ENCODE measurements at regions not wholly inside any gene's neighbourhood (a gene's known extent, or its start where the extent isn't known, plus 50 kb on each side); places are given as distances from the start of the nearest gene placed in this dataset.
"Not testable (repeated sequence)": the region's sequence is repeated elsewhere in the genome, so short reads cannot be mapped to it uniquely, and the experiment has no call there.

DNA sequence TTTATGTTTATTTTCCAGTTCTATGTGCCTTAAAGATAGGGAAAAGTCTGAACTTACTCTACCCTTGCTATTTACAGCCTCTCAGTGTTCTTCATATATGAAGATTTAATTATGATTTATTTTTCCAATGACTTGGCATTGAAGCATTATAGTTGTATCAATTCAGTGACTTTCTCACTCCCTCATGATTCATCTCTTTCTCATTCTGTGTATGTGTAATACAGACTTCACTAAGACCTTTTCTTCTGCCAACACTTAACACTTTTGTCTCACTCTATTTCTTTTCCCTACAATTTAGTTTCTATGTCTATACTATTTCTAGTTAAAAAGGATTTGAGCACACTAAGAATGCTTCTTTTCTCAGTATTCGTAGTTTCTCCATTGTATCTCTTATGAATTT is 1470.3 kb upstream of the ACVR2A start:
- no peaks in the 10 kb centered on the region for H3K36me3 ChIP-seq (ENCODE audit: control insufficient read depth, insufficient read depth, low read length)

DNA sequence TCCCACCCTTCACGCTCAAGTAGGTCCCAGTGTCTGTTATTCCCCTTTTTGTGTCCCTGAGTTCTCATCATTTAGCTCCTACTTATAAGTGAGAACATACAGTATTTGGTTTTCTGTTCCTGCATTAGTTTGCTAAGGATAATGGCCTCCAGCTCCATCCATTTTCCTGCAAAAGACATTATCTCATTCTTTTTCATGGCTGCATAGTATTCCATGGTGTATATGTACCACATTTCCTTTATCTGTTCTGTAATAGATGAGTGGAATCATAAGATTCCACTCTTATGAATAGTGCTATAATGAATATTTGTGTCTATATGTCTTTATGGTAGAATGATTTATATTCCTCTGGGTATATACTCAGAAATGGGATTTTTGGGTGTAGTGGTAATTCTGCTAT is 1473.5 kb upstream of the ACVR2A start:
- DNase-seq (ENCODE audit: low read depth in 2 of 2) = not testable (repeated sequence)

More for the DNA sequence above, 1470.3 kb upstream of the ACVR2A start:
- Histone ChIP-seq H4K20me1 (ENCODE audit: control insufficient read depth, extremely low read depth, insufficient read depth, low read length) (no peaks in the 10 kb centered on the region), H3K79me2 (ENCODE audit: control insufficient read depth, insufficient read depth, low read length) (no peaks in the 10 kb centered on the region), H3K4me1 (ENCODE audit: control insufficient read depth, extremely low read depth, insufficient read depth, low read length) (no peaks in the 10 kb centered on the region), H3K9me3 (ENCODE audit: control insufficient read depth, insufficient read depth, low read depth, low read length) (no peaks in the 10 kb centered on the region), H3K9ac (ENCODE audit: insufficient read depth, low read length) (no peak overlapping the region), H3K27ac (ENCODE audit: insufficient read depth, low read length) (no peak overlapping the region), H3K4me3 (replicated peaks in 1 of 4; ENCODE audit: control extremely low read depth in 1 of 4, insufficient read depth in 1 of 4, low read depth in 3 of 4, low read length in 4 of 4) (no peak overlapping the region), H2AFZ (ENCODE audit: low read length) (no peak overlapping the region), H3K27me3 (ENCODE audit: control insufficient read depth, insufficient read depth, low read length) (no peaks in the 10 kb centered on the region), H3K4me2 (ENCODE audit: extremely low read depth, insufficient read depth, low read length) (no peak overlapping the region)
- no peak for TF ChIP-seq EZH2 (IDR thresholded peaks at IDR 0.05; ENCODE audit: low read length, missing control alignments)
- TF ChIP-seq, protein P1, sequence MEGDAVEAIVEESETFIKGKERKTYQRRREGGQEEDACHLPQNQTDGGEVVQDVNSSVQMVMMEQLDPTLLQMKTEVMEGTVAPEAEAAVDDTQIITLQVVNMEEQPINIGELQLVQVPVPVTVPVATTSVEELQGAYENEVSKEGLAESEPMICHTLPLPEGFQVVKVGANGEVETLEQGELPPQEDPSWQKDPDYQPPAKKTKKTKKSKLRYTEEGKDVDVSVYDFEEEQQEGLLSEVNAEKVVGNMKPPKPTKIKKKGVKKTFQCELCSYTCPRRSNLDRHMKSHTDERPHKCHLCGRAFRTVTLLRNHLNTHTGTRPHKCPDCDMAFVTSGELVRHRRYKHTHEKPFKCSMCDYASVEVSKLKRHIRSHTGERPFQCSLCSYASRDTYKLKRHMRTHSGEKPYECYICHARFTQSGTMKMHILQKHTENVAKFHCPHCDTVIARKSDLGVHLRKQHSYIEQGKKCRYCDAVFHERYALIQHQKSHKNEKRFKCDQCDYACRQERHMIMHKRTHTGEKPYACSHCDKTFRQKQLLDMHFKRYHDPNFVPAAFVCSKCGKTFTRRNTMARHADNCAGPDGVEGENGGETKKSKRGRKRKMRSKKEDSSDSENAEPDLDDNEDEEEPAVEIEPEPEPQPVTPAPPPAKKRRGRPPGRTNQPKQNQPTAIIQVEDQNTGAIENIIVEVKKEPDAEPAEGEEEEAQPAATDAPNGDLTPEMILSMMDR (conservative IDR thresholded peaks at IDR 0.05 in 1 of 2, IDR thresholded peaks at IDR 0.05 in 1 of 2; ENCODE audit: low read depth in 1 of 2, low read length in 2 of 2) = no peak
- DNase-seq (ENCODE audit: low read depth in 2 of 2) = peak; percentile 9 to 30

DNA sequence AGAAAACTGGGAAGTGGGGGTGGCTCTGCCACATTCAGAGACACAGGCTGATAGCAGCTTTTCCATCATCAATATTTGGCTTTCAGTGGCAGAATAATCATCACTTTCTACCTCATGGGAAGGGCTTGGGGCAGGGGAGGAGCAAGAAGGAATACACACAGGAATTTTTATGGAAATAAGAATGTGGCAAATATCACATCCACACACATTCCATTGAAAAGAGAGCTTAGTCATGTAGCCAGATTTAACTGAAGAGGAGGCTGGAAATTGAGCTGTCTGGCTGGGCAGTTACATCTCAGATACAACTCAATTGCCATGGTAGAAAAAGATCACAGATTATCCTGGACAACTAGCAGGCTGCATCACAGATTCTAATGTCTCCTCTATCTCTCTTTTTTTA is 1474.0 kb upstream of the ACVR2A start:
- H4K20me1 ChIP-seq (ENCODE audit: control insufficient read depth, extremely low read depth, insufficient read depth, low read length) = no peaks in the 10 kb centered on the region
- no peaks in the 10 kb centered on the region for H3K9me3 ChIP-seq (ENCODE audit: control insufficient read depth, insufficient read depth, low read depth, low read length)
- no peak overlapping the region for H3K4me2 ChIP-seq (ENCODE audit: extremely low read depth, insufficient read depth, low read length)
- H3K27me3 ChIP-seq (ENCODE audit: control insufficient read depth, insufficient read depth, low read length) = no peaks in the 10 kb centered on the region
- H3K4me3 ChIP-seq (replicated peaks in 1 of 4; ENCODE audit: control extremely low read depth in 1 of 4, insufficient read depth in 1 of 4, low read depth in 3 of 4, low read length in 4 of 4) = no peak overlapping the region
- no peaks in the 10 kb centered on the region for H3K4me1 ChIP-seq (ENCODE audit: control insufficient read depth, extremely low read depth, insufficient read depth, low read length)
- no peak for TF ChIP-seq EZH2 (IDR thresholded peaks at IDR 0.05; ENCODE audit: low read length, missing control alignments)
- H3K9ac ChIP-seq (ENCODE audit: insufficient read depth, low read length) = no peak overlapping the region
- H3K79me2 ChIP-seq (ENCODE audit: control insufficient read depth, insufficient read depth, low read length) = no peaks in the 10 kb centered on the region
- H3K36me3 ChIP-seq (ENCODE audit: control insufficient read depth, insufficient read depth, low read length) = no peaks in the 10 kb centered on the region
- H3K27ac ChIP-seq (ENCODE audit: insufficient read depth, low read length) = no peak overlapping the region
- no peak overlapping the region for H2AFZ ChIP-seq (ENCODE audit: low read length)
- peak in 1 of 2 donors; percentile 73 for DNase-seq (ENCODE audit: low read depth in 2 of 2)

More for the DNA sequence above, 1473.5 kb upstream of the ACVR2A start:
- H3K27me3 ChIP-seq (ENCODE audit: control insufficient read depth, insufficient read depth, low read length); H3K4me2 ChIP-seq (ENCODE audit: extremely low read depth, insufficient read depth, low read length); H3K79me2 ChIP-seq (ENCODE audit: control insufficient read depth, insufficient read depth, low read length); H3K27ac ChIP-seq (ENCODE audit: insufficient read depth, low read length); H2AFZ ChIP-seq (ENCODE audit: low read length); H3K4me3 ChIP-seq (replicated peaks in 1 of 4; ENCODE audit: control extremely low read depth in 1 of 4, insufficient read depth in 1 of 4, low read depth in 3 of 4, low read length in 4 of 4); H3K9ac ChIP-seq (ENCODE audit: insufficient read depth, low read length); H3K9me3 ChIP-seq (ENCODE audit: control insufficient read depth, insufficient read depth, low read depth, low read length); H3K36me3 ChIP-seq (ENCODE audit: control insufficient read depth, insufficient read depth, low read length); H4K20me1 ChIP-seq (ENCODE audit: control insufficient read depth, extremely low read depth, insufficient read depth, low read length); H3K4me1 ChIP-seq (ENCODE audit: control insufficient read depth, extremely low read depth, insufficient read depth, low read length): not testable (repeated sequence)

DNA sequence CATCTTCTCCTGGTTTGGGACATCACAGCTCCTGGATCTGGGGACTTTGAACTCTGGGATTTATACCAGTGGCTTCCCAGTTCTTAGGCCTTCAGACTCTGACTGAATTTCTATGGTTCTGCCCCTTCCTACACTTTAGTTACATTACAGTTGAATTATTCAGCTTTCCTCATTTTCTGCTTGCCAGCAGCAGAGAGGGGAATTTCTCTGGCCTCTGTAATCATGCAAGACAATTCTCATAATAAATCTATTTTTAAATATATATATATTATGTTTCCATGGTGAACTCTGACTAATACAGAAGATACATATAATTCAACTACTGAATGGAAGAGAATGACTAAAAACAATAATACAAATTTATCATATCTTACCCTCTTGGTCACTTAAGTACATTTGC is 1478.6 kb upstream of the ACVR2A start:
- Histone ChIP-seq H3K9me3 (ENCODE audit: control insufficient read depth, insufficient read depth, low read depth, low read length) (no peaks in the 10 kb centered on the region), H3K27ac (ENCODE audit: insufficient read depth, low read length) (no peak overlapping the region), H3K4me3 (replicated peaks in 1 of 4; ENCODE audit: control extremely low read depth in 1 of 4, insufficient read depth in 1 of 4, low read depth in 3 of 4, low read length in 4 of 4) (no peak overlapping the region), H2AFZ (ENCODE audit: low read length) (no peak overlapping the region), H4K20me1 (ENCODE audit: control insufficient read depth, extremely low read depth, insufficient read depth, low read length) (no peaks in the 10 kb centered on the region), H3K4me2 (ENCODE audit: extremely low read depth, insufficient read depth, low read length) (no peak overlapping the region), H3K4me1 (ENCODE audit: control insufficient read depth, extremely low read depth, insufficient read depth, low read length) (no peaks in the 10 kb centered on the region), H3K79me2 (ENCODE audit: control insufficient read depth, insufficient read depth, low read length) (no peaks in the 10 kb centered on the region), H3K27me3 (ENCODE audit: control insufficient read depth, insufficient read depth, low read length) (no peaks in the 10 kb centered on the region), H3K9ac (ENCODE audit: insufficient read depth, low read length) (no peak overlapping the region), H3K36me3 (ENCODE audit: control insufficient read depth, insufficient read depth, low read length) (no peaks in the 10 kb centered on the region)
- TF ChIP-seq, protein P1 (conservative IDR thresholded peaks at IDR 0.05 in 1 of 2, IDR thresholded peaks at IDR 0.05 in 1 of 2; ENCODE audit: low read depth in 1 of 2, low read length in 2 of 2) = no peak
- no peak for TF ChIP-seq EZH2 (IDR thresholded peaks at IDR 0.05; ENCODE audit: low read length, missing control alignments)
- DNase-seq (ENCODE audit: low read depth in 2 of 2) = peak in 1 of 2 donors; percentile 25

Measured in fibroblast of lung (primary cell).